H9 (cell line): ENCODE measurements at regions not wholly inside any gene's neighbourhood (a gene's known extent, or its start where the extent isn't known, plus 50 kb on each side); places are given as distances from the start of the nearest gene placed in this dataset.

Experiments
- DNase-seq: peaks from one replicate; pipeline ENCODE4 v3.0.0-alpha.2; 2017
- H2AFZ ChIP-seq: one replicate; pipeline ENCODE4 v1.6.1; 2013; ENCODE audit warnings: mild to moderate bottlenecking, low read length, control low read depth, moderate library complexity
- H2AK5ac ChIP-seq: 2 replicates; pipeline ENCODE4 v1.6.1; 2013; ENCODE audit warnings: low read length, control low read depth, mixed read lengths; ENCODE audit not compliant: insufficient read length
- H2BK120ac ChIP-seq: one replicate; pipeline ENCODE4 v1.6.1; 2013; ENCODE audit warnings: low read depth, mild to moderate bottlenecking, low read length, control low read depth, inconsistent platforms; ENCODE audit not compliant: poor library complexity, severe bottlenecking
- H2BK12ac ChIP-seq: 2 replicates; pipeline ENCODE4 v1.6.1; 2013; ENCODE audit warnings: low read length, control low read depth, mixed read lengths, low read depth; ENCODE audit not compliant: insufficient read length
- H2BK15ac ChIP-seq: 2 replicates; pipeline ENCODE4 v1.6.1; 2013; ENCODE audit warnings: low read depth, low read length, control low read depth
- H2BK20ac ChIP-seq: one replicate; pipeline ENCODE4 v1.6.1; 2013; ENCODE audit warnings: low read depth, mild to moderate bottlenecking, low read length, control low read depth, inconsistent platforms; ENCODE audit not compliant: poor library complexity, severe bottlenecking
- H2BK5ac ChIP-seq: 2 replicates; pipeline ENCODE4 v1.6.1; 2013; ENCODE audit warnings: low read length, control low read depth, mixed read lengths; ENCODE audit not compliant: insufficient read length
- H3K14ac ChIP-seq: 2 replicates; pipeline ENCODE4 v1.6.1; 2013; ENCODE audit warnings: low read length, control low read depth; ENCODE audit not compliant: insufficient read depth
- H3K18ac ChIP-seq: 2 replicates; pipeline ENCODE4 v1.6.1; 2013; ENCODE audit warnings: low read depth, mild to moderate bottlenecking, mixed read lengths, low read length, control low read depth; ENCODE audit not compliant: insufficient read length
- H3K23ac ChIP-seq: 2 replicates; pipeline ENCODE4 v1.6.1; 2013; ENCODE audit warnings: low read length, control low read depth, mixed read lengths, low read depth; ENCODE audit not compliant: insufficient read length
- H3K23me2 ChIP-seq: 2 replicates; pipeline ENCODE4 v1.6.1; 2013; ENCODE audit warnings: low read depth, mild to moderate bottlenecking, mixed read lengths, low read length, control low read depth; ENCODE audit not compliant: insufficient read length, poor library complexity, severe bottlenecking
- H3K27ac ChIP-seq: 2 replicates; pipeline ENCODE4 v1.5.1; 2013; ENCODE audit warnings: low read length, control low read depth, mixed read lengths, low read depth; ENCODE audit not compliant: insufficient read length
- H3K27me3 ChIP-seq: 2 replicates; pipeline ENCODE4 v1.6.1; 2013; ENCODE audit warnings: low read length, control low read depth, inconsistent platforms; ENCODE audit not compliant: insufficient read depth
- H3K4ac ChIP-seq: 2 replicates; pipeline ENCODE4 v1.6.1; 2013; ENCODE audit warnings: low read depth, mild to moderate bottlenecking, control low read depth, inconsistent platforms, low read length, moderate library complexity
- H3K4me1 ChIP-seq: 2 replicates; pipeline ENCODE4 v1.6.1; 2013; ENCODE audit warnings: low read length, control low read depth, inconsistent platforms; ENCODE audit not compliant: insufficient read depth
- H3K4me2 ChIP-seq: 2 replicates; pipeline ENCODE4 v1.6.1; 2013; ENCODE audit warnings: low read length, control low read depth, mixed read lengths; ENCODE audit not compliant: insufficient read length, insufficient read depth
- H3K56ac ChIP-seq: 2 replicates; pipeline ENCODE4 v1.6.1; 2013; ENCODE audit warnings: low read depth, mild to moderate bottlenecking, mixed read lengths, low read length, control low read depth; ENCODE audit not compliant: insufficient read length
- H3K79me1 ChIP-seq: 2 replicates; pipeline ENCODE4 v1.6.1; 2013; ENCODE audit warnings: low read depth, mild to moderate bottlenecking, moderate library complexity, low read length, control low read depth, inconsistent platforms; ENCODE audit not compliant: insufficient read depth, poor library complexity, severe bottlenecking
- H3K79me2 ChIP-seq: 2 replicates; pipeline ENCODE4 v1.6.1; 2013; ENCODE audit warnings: low read length, control low read depth, inconsistent platforms; ENCODE audit not compliant: insufficient read depth
- H3K9ac ChIP-seq: 2 replicates; pipeline ENCODE4 v1.6.1; 2013; ENCODE audit warnings: low read length, control low read depth, mixed read lengths; ENCODE audit not compliant: insufficient read length; ENCODE audit errors: extremely low read depth
- H3K9me3 ChIP-seq: one replicate; pipeline ENCODE4 v1.6.1; 2013; ENCODE audit warnings: low read depth, low read length, inconsistent platforms; ENCODE audit not compliant: control insufficient read depth
- H3T11ph ChIP-seq: one replicate; pipeline ENCODE4 v1.6.1; 2013; ENCODE audit warnings: mild to moderate bottlenecking, low read length, control low read depth, inconsistent platforms
- H4K20me1 ChIP-seq: one replicate; pipeline ENCODE4 v1.6.1; 2013; ENCODE audit not compliant: control insufficient read depth, insufficient read length, insufficient read depth
- H4K5ac ChIP-seq: 2 replicates; pipeline ENCODE4 v1.6.1; 2013; ENCODE audit warnings: low read depth, mild to moderate bottlenecking, mixed read lengths, low read length, control low read depth; ENCODE audit not compliant: insufficient read length
- H4K8ac ChIP-seq: replicated peaks from 2 replicates; pipeline ENCODE4 v1.6.1; 2013; ENCODE audit warnings: low read length, control low read depth, mixed read lengths, low read depth; ENCODE audit not compliant: insufficient read length
- H4K91ac ChIP-seq: 2 replicates; pipeline ENCODE4 v1.6.1; 2013; ENCODE audit warnings: low read depth, mild to moderate bottlenecking, moderate library complexity, mixed read lengths, low read length, control low read depth; ENCODE audit not compliant: insufficient read length
- H3K27ac Mint-ChIP-seq, 3 experiments: 2 replicates in 2 of 3; 3 replicates in 1 of 3; pipeline ENCODE4 v1.8.0; 2020 to 2021; ENCODE audit warnings: mixed read lengths in 3 of 3, mild to moderate bottlenecking in 1 of 3, moderate library complexity in 1 of 3
- H3K27me3 Mint-ChIP-seq: 2 replicates; pipeline ENCODE4 v1.8.0; 2021; ENCODE audit warnings: low read depth, mild to moderate bottlenecking, moderate library complexity, mixed read lengths
- H3K36me3 Mint-ChIP-seq, 3 experiments: 2 replicates in 2 of 3; 3 replicates in 1 of 3; pipeline ENCODE4 v1.8.0; 2020 to 2021; ENCODE audit warnings: low read depth in 3 of 3, mixed read lengths in 3 of 3; ENCODE audit not compliant: insufficient read depth in 1 of 3
- H3K4me1 Mint-ChIP-seq, 2 experiments: 2 replicates each; pipeline ENCODE4 v1.8.0; 2020; ENCODE audit warnings: mixed read lengths in 2 of 2
- H3K4me3 Mint-ChIP-seq, 2 experiments: 2 replicates in 1 of 2; 3 replicates in 1 of 2; pipeline ENCODE4 v1.8.0; 2020 to 2021; ENCODE audit warnings: mild to moderate bottlenecking in 2 of 2, mixed read lengths in 2 of 2, moderate library complexity in 1 of 2
- H3K9me3 Mint-ChIP-seq, 2 experiments: 2 replicates in 1 of 2; 3 replicates in 1 of 2; pipeline ENCODE4 v1.8.0; 2020; ENCODE audit warnings: mild to moderate bottlenecking in 2 of 2, mixed read lengths in 2 of 2, moderate library complexity in 1 of 2
- CTCF ChIP-seq: fragments of 200-600 bp; sonication (generic); conservative IDR thresholded peaks from 3 replicates; pipeline ENCODE4 v1.8.0; 2021; ENCODE audit warnings: antibody characterized with exemption, mild to moderate bottlenecking
- WGBS: extraction: QIAGEN DNeasy Blood & Tissue Kit; methylation state at CpG from one replicate; pipeline ENCODE4 v1.1.7; 2013; ENCODE audit warnings: missing lambda C conversion rate, low lambda C conversion rate, mixed read lengths; ENCODE audit not compliant: insufficient read length; ENCODE audit errors: extremely low coverage; 5-methylcytosine and 5-hydroxymethylcytosine counted together

GRCh38 chr1:216823731-216824130 lies 100.5 kb upstream of the ESRRG start:
- Histone ChIP-seq H3K79me2 (no peaks in the 10 kb centered on the region), H3K23ac (no peak overlapping the region), H3K27me3 (no peaks in the 10 kb centered on the region), H2BK20ac (no peak overlapping the region), H3K4me2 (no peak overlapping the region), H3K14ac (no peak overlapping the region), H3K27ac (no peak overlapping the region), H4K8ac (no peak overlapping the region), H3K9ac (no peak overlapping the region), H3K56ac (no peak overlapping the region), H3K18ac (no peak overlapping the region), H3T11ph (no peak overlapping the region), H3K4me1 (peaks cover 5% of the 10 kb centered on the region; the same call in 1 of the 2 replicates), H3K23me2 (no peaks in the 10 kb centered on the region), H2AFZ (no peak overlapping the region), H3K79me1 (no peaks in the 10 kb centered on the region), H3K4ac (no peak overlapping the region), H2BK120ac (no peak overlapping the region), H4K91ac (no peak overlapping the region), H3K9me3 (no peaks in the 10 kb centered on the region), H2AK5ac (no peak overlapping the region), H4K20me1 (no peaks in the 10 kb centered on the region), H2BK5ac (no peak overlapping the region), H2BK12ac (no peak overlapping the region), H4K5ac (no peak overlapping the region), H2BK15ac (no peak overlapping the region)
- no CpG with 5 or more reads among the region's 2 CpGs for WGBS
- Mint-ChIP-seq H3K27ac (no peak overlapping the region), H3K4me1 (peaks cover 29 to 31% of the 10 kb centered on the region in 2 experiments), H3K9me3 (no peaks in the 10 kb centered on the region), H3K4me3 (no peak overlapping the region), H3K36me3 (no peaks in the 10 kb centered on the region), H3K27me3 (no peaks in the 10 kb centered on the region)
- TF ChIP-seq CTCF = no peak
- DNase-seq = no peak
